ENCODE measurements at regions not wholly inside any gene's neighbourhood (a gene's known extent, or its start where the extent isn't known, plus 50 kb on each side); places are given as distances from the start of the nearest gene placed in this dataset.

GRCh38 chr6:43853066-43853650, 83.1 kb downstream of the VEGFA start:
- ChIA-PET POLR2A (no interaction called here), CTCF (no interaction called here)
- Mint-ChIP-seq H3K4me3 (ENCODE audit: unreplicated experiment) (no peak overlapping the region), H3K4me1 (ENCODE audit: insufficient read depth, unreplicated experiment) (peaks cover 4% of the 10 kb centered on the region), H3K9me3 (ENCODE audit: unreplicated experiment) (no peaks in the 10 kb centered on the region), H3K27ac (ENCODE audit: low read depth, unreplicated experiment) (no peak overlapping the region), H3K36me3 (ENCODE audit: insufficient read depth, unreplicated experiment) (peaks cover 12% of the 10 kb centered on the region), H3K27me3 (ENCODE audit: insufficient read depth, unreplicated experiment) (no peaks in the 10 kb centered on the region)
- intact Hi-C loops (cut with micrococcal nuclease): no loop called here
- no peak for TF ChIP-seq CTCF (IDR thresholded peaks at IDR 0.05; ENCODE audit: unreplicated experiment)
- no peak for DNase-seq (ENCODE audit: unreplicated experiment)
- no TSS peak for BruUV-seq (replicated peaks)

- intact Hi-C loops (cut with micrococcal nuclease): no loop called here
- H3K27ac Mint-ChIP-seq (ENCODE audit: low read depth, unreplicated experiment): no peak overlapping the region
- ChIA-PET CTCF (no interaction called here), POLR2A (no interaction called here)
- H3K4me1 Mint-ChIP-seq (ENCODE audit: insufficient read depth, unreplicated experiment): peaks cover 4% of the 10 kb centered on the region
- no peak for TF ChIP-seq CTCF (IDR thresholded peaks at IDR 0.05; ENCODE audit: unreplicated experiment)
- H3K9me3 Mint-ChIP-seq (ENCODE audit: unreplicated experiment): no peaks in the 10 kb centered on the region
- H3K4me3 Mint-ChIP-seq (ENCODE audit: unreplicated experiment): no peak overlapping the region
- no TSS peak for BruUV-seq (replicated peaks)
- DNase-seq (ENCODE audit: unreplicated experiment): no peak
- H3K36me3 Mint-ChIP-seq (ENCODE audit: insufficient read depth, unreplicated experiment): peaks cover 12% of the 10 kb centered on the region
- no peaks in the 10 kb centered on the region for H3K27me3 Mint-ChIP-seq (ENCODE audit: insufficient read depth, unreplicated experiment)
Observed at GRCh38 chr6:43852350-43852864, 82.4 kb downstream of the VEGFA start.

- peak; percentile 23 for DNase-seq (ENCODE audit: unreplicated experiment)
- Mint-ChIP-seq H3K27ac (ENCODE audit: low read depth, unreplicated experiment) (peak overlapping the region; percentile 16), H3K4me1 (ENCODE audit: insufficient read depth, unreplicated experiment) (peaks cover under 1% of the 10 kb centered on the region), H3K27me3 (ENCODE audit: insufficient read depth, unreplicated experiment) (no peaks in the 10 kb centered on the region), H3K4me3 (ENCODE audit: unreplicated experiment) (no peak overlapping the region), H3K36me3 (ENCODE audit: insufficient read depth, unreplicated experiment) (peaks cover 12% of the 10 kb centered on the region), H3K9me3 (ENCODE audit: unreplicated experiment) (no peaks in the 10 kb centered on the region)
- intact Hi-C loops (cut with micrococcal nuclease): no loop called here
- CTCF ChIA-PET: no interaction called here
- POLR2A ChIA-PET: no interaction called here
- no peak for TF ChIP-seq CTCF (IDR thresholded peaks at IDR 0.05; ENCODE audit: unreplicated experiment)
- no TSS peak for BruUV-seq (replicated peaks)
Observed at GRCh38 chr6:43851204-43851865, 81.3 kb downstream of the VEGFA start.

GRCh38 chr6:43850314-43851203, 80.5 kb downstream of the VEGFA start:
- ChIA-PET POLR2A (interaction anchor here (0.6 kb wide), 1 partner anchor 183 kb away, joined by 3 read pairs; no protein-coding TSS in a partner anchor), CTCF (no interaction called here)
- H3K36me3 Mint-ChIP-seq (ENCODE audit: insufficient read depth, unreplicated experiment): peaks cover 12% of the 10 kb centered on the region
- no peak for DNase-seq (ENCODE audit: unreplicated experiment)
- intact Hi-C loops (cut with micrococcal nuclease): no loop called here
- H3K27ac Mint-ChIP-seq (ENCODE audit: low read depth, unreplicated experiment): peak overlapping the region; percentile 16
- no peak overlapping the region for H3K4me3 Mint-ChIP-seq (ENCODE audit: unreplicated experiment)
- no peaks in the 10 kb centered on the region for H3K9me3 Mint-ChIP-seq (ENCODE audit: unreplicated experiment)
- BruUV-seq (replicated peaks): no TSS peak
- no peak for TF ChIP-seq CTCF (IDR thresholded peaks at IDR 0.05; ENCODE audit: unreplicated experiment)
- H3K27me3 Mint-ChIP-seq (ENCODE audit: insufficient read depth, unreplicated experiment): no peaks in the 10 kb centered on the region
- no peaks in the 10 kb centered on the region for H3K4me1 Mint-ChIP-seq (ENCODE audit: insufficient read depth, unreplicated experiment)

All from MCF 10A (cell line).